GM12891 (cell line): ENCODE measurements at regions not wholly inside any gene's neighbourhood (a gene's known extent, or its start where the extent isn't known, plus 50 kb on each side); places are given as distances from the start of the nearest gene placed in this dataset.

ENCODE experiments used
- DNase-seq: peaks from one replicate; pipeline ENCODE4 v3.0.0; 2011; ENCODE audit warnings: low spot score; ENCODE audit not compliant: insufficient read length
- FAIRE-seq: peaks from 2 replicates; lab custom pipeline; 2011; peaks lifted over from hg19 to GRCh38; lab: Jason Lieb, UNC
- PAX5 ChIP-seq: IDR thresholded peaks from 2 replicates; pipeline ENCODE4 v1.6.1; 2011; ENCODE audit warnings: low read length, moderate library complexity, mild to moderate bottlenecking; ENCODE audit not compliant: insufficient read depth, severe bottlenecking
- POLR2A ChIP-seq: IDR thresholded peaks from 2 replicates; pipeline ENCODE4 v1.6.1; 2011; ENCODE audit warnings: low read depth, low read length, control low read depth
- POLR2AphosphoS5 ChIP-seq: IDR thresholded peaks from 2 replicates; pipeline ENCODE4 v1.6.1; 2011; ENCODE audit warnings: low read depth, low read length, control low read depth
- POU2F2 ChIP-seq: IDR thresholded peaks from 2 replicates; pipeline ENCODE4 v1.6.1; 2011; ENCODE audit warnings: low read depth, mild to moderate bottlenecking, control low read depth, low read length, moderate library complexity
- SPI1 ChIP-seq: IDR thresholded peaks from 2 replicates; pipeline ENCODE4 v1.6.1; 2011; ENCODE audit warnings: low read depth, low read length, control low read depth
- TAF1 ChIP-seq: IDR thresholded peaks from 2 replicates; pipeline ENCODE4 v1.6.1; 2011; ENCODE audit warnings: low read depth, low read length, control low read depth

GRCh38 chr17:12352127-12352526, 313.6 kb upstream of the MYOCD start:
- no peak for DNase-seq
- no peak for FAIRE-seq
- TF ChIP-seq POU2F2 (no peak), PAX5 (no peak), POLR2A (no peak), POLR2AphosphoS5 (no peak), SPI1 (no peak), TAF1 (no peak)

- TF ChIP-seq PAX5 (no peak), POLR2AphosphoS5 (no peak), TAF1 (no peak), POU2F2 (no peak), POLR2A (no peak), SPI1 (no peak)
- DNase-seq (no peak), FAIRE-seq (no peak)
These were observed 308.1 kb upstream of the MYOCD start for GRCh38 chr17:12357600-12357999.

- no peak for DNase-seq
- no peak for TF ChIP-seq TAF1
- no peak for FAIRE-seq
These were observed 307.2 kb upstream of the MYOCD start for GRCh38 chr17:12358477-12358876.

- TF ChIP-seq POLR2AphosphoS5 (no peak), SPI1 (no peak), POLR2A (no peak), POU2F2 (no peak), PAX5 (no peak), TAF1 (no peak)
- FAIRE-seq = no peak
- no peak for DNase-seq
These were observed 302.7 kb upstream of the MYOCD start for GRCh38 chr17:12362853-12363455.

- no peak for DNase-seq
- no peak for TF ChIP-seq POLR2AphosphoS5
- TF ChIP-seq TAF1 = no peak
- TF ChIP-seq POU2F2 = no peak
- TF ChIP-seq SPI1 = no peak
- no peak for FAIRE-seq
These were observed 299.9 kb upstream of the MYOCD start for GRCh38 chr17:12365805-12366204.

- no peak for FAIRE-seq
These were observed 296.6 kb upstream of the MYOCD start for GRCh38 chr17:12369065-12369464.

GRCh38 chr17:12376276-12376675, 289.4 kb upstream of the MYOCD start:
- TF ChIP-seq POLR2A (no peak), POLR2AphosphoS5 (no peak), POU2F2 (no peak), PAX5 (no peak), SPI1 (no peak), TAF1 (no peak)
- FAIRE-seq (no peak), DNase-seq (no peak)

More at GRCh38 chr17:12369065-12369464, 296.6 kb upstream of the MYOCD start:
- TF ChIP-seq POLR2AphosphoS5 = no peak
- TF ChIP-seq POLR2A = no peak
- TF ChIP-seq SPI1 = no peak
- no peak for TF ChIP-seq POU2F2
- TF ChIP-seq TAF1 = no peak
- no peak for TF ChIP-seq PAX5
- DNase-seq = no peak

- DNase-seq = no peak
- TF ChIP-seq SPI1 (no peak), PAX5 (no peak), POLR2AphosphoS5 (no peak), POU2F2 (no peak), TAF1 (no peak), POLR2A (no peak)
- FAIRE-seq = no peak
These were observed 279.5 kb upstream of the MYOCD start for GRCh38 chr17:12386225-12386624.

- FAIRE-seq (no peak), DNase-seq (no peak)
- TF ChIP-seq SPI1 (no peak), TAF1 (no peak), POU2F2 (no peak), POLR2AphosphoS5 (no peak), POLR2A (no peak), PAX5 (no peak)
These were observed 277.5 kb upstream of the MYOCD start for GRCh38 chr17:12388226-12388625.

GRCh38 chr17:12389421-12389820, 276.3 kb upstream of the MYOCD start:
- FAIRE-seq (no peak), DNase-seq (no peak)
- TF ChIP-seq POLR2AphosphoS5 (no peak), PAX5 (no peak), SPI1 (no peak), POU2F2 (no peak), POLR2A (no peak), TAF1 (no peak)
